Type B pancreatic cell (in vitro differentiated cells): ENCODE measurements at regions not wholly inside any gene's neighbourhood (a gene's known extent, or its start where the extent isn't known, plus 50 kb on each side); places are given as distances from the start of the nearest gene placed in this dataset.
"Not testable (repeated sequence)": the region's sequence is repeated elsewhere in the genome, so short reads cannot be mapped to it uniquely, and the experiment has no call there.

Experiments
- DNase-seq: peaks from one replicate; pipeline ENCODE4 v3.0.0; 2021; ENCODE audit warnings: mixed read lengths; ENCODE audit not compliant: unreplicated experiment; ENCODE audit errors: extremely low spot score
- H3K27ac Mint-ChIP-seq: 2 replicates; pipeline ENCODE4 v1.8.0; 2021; ENCODE audit warnings: mild to moderate bottlenecking, mixed read lengths
- H3K27me3 Mint-ChIP-seq: 2 replicates; pipeline ENCODE4 v1.8.0; 2021; ENCODE audit warnings: mixed read lengths
- H3K36me3 Mint-ChIP-seq: 2 replicates; pipeline ENCODE4 v1.8.0; 2021; ENCODE audit warnings: mixed read lengths
- H3K4me1 Mint-ChIP-seq: one replicate; pipeline ENCODE4 v1.8.0; 2021; ENCODE audit warnings: mixed read lengths; ENCODE audit not compliant: unreplicated experiment
- H3K4me3 Mint-ChIP-seq: 2 replicates; pipeline ENCODE4 v1.8.0; 2021; ENCODE audit warnings: mild to moderate bottlenecking, mixed read lengths
- H3K9me3 Mint-ChIP-seq: 2 replicates; pipeline ENCODE4 v1.8.0; 2021; ENCODE audit warnings: mixed read lengths
- CTCF ChIP-seq: fragments of 200-600 bp; sonication (generic); conservative IDR thresholded peaks from 2 replicates; pipeline ENCODE4 v1.5.0; 2021; ENCODE audit warnings: antibody characterized with exemption, mild to moderate bottlenecking

- peaks cover 20% of the 10 kb centered on the region for H3K27me3 Mint-ChIP-seq
- H3K9me3 Mint-ChIP-seq, result no peaks in the 10 kb centered on the region
- TF ChIP-seq CTCF, result no peak
- no peak overlapping the region for H3K27ac Mint-ChIP-seq
- no peaks in the 10 kb centered on the region for H3K36me3 Mint-ChIP-seq
- DNase-seq, result no peak
- H3K4me3 Mint-ChIP-seq, result no peak overlapping the region
- H3K4me1 Mint-ChIP-seq, result peaks cover 12% of the 10 kb centered on the region
These were observed 319.4 kb downstream of the VRK1 start for GRCh38 chr14:97116546-97116945.

- no peak for TF ChIP-seq CTCF
- no peak for DNase-seq
- Mint-ChIP-seq H3K9me3 (no peaks in the 10 kb centered on the region), H3K36me3 (no peaks in the 10 kb centered on the region), H3K27ac (no peak overlapping the region), H3K4me1 (peaks cover 12% of the 10 kb centered on the region), H3K4me3 (no peak overlapping the region), H3K27me3 (peaks cover 25% of the 10 kb centered on the region)
These were observed 320.5 kb downstream of the VRK1 start for GRCh38 chr14:97117693-97118092.

- no peak for TF ChIP-seq CTCF
- DNase-seq, result no peak
- H3K4me3 Mint-ChIP-seq, result no peak overlapping the region
- H3K27ac Mint-ChIP-seq, result no peak overlapping the region
- H3K9me3 Mint-ChIP-seq, result no peaks in the 10 kb centered on the region
- no peaks in the 10 kb centered on the region for H3K4me1 Mint-ChIP-seq
- H3K36me3 Mint-ChIP-seq, result no peaks in the 10 kb centered on the region
- peaks cover 22% of the 10 kb centered on the region for H3K27me3 Mint-ChIP-seq
These were observed 323.0 kb downstream of the VRK1 start for GRCh38 chr14:97120204-97120603.

DNA sequence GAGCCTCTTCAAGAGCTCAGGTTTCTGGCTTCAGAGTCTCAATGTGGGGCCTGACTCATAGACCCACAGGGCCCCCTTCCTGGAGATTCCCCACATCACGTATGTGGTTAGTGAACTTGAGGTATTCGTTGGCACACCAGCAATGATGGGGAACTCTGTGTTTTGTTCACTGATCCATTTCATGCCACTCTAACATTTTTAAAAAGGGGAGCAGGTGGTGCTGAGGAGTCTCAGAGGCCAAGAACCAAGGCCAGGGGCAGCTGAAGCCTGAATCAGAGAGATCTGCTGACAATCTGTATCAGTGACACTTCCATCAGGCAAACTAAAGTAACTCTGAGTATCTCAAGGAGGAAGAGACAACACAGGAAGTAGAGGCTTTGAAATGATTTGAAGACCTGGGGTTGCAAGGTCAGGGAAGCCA, 323.4 kb downstream of the VRK1 start:
- Mint-ChIP-seq H3K4me3 (no peak overlapping the region), H3K27ac (no peak overlapping the region), H3K36me3 (no peaks in the 10 kb centered on the region), H3K4me1 (no peaks in the 10 kb centered on the region), H3K27me3 (peaks cover 22% of the 10 kb centered on the region), H3K9me3 (no peaks in the 10 kb centered on the region)
- DNase-seq, result no peak
- no peak for TF ChIP-seq CTCF

DNA sequence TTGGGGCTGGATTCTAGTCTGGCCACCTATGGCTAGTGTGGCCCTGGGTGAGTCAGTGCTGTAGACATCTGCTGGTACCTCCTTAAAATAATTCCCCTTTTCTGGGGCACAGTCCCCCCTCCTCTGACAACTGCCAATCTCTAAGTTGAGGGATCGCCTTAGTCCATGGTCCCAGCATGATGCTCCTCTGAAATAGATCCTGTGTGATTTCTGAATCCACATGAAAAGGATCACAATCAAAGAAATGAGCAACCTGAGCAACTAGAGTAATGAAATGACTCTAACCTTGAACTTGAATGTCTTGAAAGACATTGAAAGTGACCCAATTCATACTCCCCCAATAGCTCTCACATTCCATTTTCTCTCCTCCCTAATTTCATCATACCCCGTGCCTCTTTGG, 332.5 kb downstream of the VRK1 start:
- DNase-seq, result no peak
- Mint-ChIP-seq H3K4me3 (no peak overlapping the region), H3K36me3 (no peaks in the 10 kb centered on the region), H3K4me1 (no peaks in the 10 kb centered on the region), H3K27me3 (peaks cover 5% of the 10 kb centered on the region), H3K9me3 (no peaks in the 10 kb centered on the region), H3K27ac (no peak overlapping the region)
- TF ChIP-seq CTCF, result no peak

- not testable (repeated sequence) for H3K36me3 Mint-ChIP-seq, H3K9me3 Mint-ChIP-seq, H3K27me3 Mint-ChIP-seq, H3K27ac Mint-ChIP-seq, H3K4me1 Mint-ChIP-seq, DNase-seq, H3K4me3 Mint-ChIP-seq
These were observed 338.7 kb downstream of the VRK1 start for GRCh38 chr14:97135847-97136246.
